Activated CD4-positive, alpha-beta T cell treated with anti-CD3 and anti-CD28 coated beads, Interleukin-2, amount 50 U/mL, for 24 hours (primary cell): ENCODE measurements at regions not wholly inside any gene's neighbourhood (a gene's known extent, or its start where the extent isn't known, plus 50 kb on each side); places are given as distances from the start of the nearest gene placed in this dataset.
"Not testable (repeated sequence)": the region's sequence is repeated elsewhere in the genome, so short reads cannot be mapped to it uniquely, and the experiment has no call there.

Experiments
- DNase-seq, 2 donors: peaks; one replicate each; pipeline ENCODE4 v3.0.0-alpha.2; 2020; ENCODE audit warnings: low read depth in 1 of 2, low spot score in 1 of 2

DNA sequence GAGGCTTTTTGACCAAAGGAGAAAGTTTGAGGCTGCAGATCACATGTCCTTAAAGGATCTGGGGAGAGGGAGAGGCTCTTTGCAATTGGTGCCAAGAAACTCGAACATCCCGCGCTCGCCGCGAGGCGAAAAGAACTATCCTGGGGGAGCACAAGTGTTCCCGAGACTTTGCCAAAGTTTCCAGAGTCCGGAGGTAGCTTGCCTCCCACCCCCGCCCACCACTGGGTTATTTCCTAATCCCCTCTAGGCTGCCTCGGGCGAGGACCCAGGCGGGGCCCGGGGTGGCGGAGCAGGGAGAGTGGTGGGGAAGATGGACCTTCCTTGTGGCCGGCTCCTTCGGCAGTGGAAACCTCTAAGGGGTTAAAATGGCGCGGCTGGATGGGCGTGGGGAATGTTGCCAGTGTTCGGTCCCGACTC lies 114.5 kb downstream of the KCNRG start:
- no peak for DNase-seq

DNA sequence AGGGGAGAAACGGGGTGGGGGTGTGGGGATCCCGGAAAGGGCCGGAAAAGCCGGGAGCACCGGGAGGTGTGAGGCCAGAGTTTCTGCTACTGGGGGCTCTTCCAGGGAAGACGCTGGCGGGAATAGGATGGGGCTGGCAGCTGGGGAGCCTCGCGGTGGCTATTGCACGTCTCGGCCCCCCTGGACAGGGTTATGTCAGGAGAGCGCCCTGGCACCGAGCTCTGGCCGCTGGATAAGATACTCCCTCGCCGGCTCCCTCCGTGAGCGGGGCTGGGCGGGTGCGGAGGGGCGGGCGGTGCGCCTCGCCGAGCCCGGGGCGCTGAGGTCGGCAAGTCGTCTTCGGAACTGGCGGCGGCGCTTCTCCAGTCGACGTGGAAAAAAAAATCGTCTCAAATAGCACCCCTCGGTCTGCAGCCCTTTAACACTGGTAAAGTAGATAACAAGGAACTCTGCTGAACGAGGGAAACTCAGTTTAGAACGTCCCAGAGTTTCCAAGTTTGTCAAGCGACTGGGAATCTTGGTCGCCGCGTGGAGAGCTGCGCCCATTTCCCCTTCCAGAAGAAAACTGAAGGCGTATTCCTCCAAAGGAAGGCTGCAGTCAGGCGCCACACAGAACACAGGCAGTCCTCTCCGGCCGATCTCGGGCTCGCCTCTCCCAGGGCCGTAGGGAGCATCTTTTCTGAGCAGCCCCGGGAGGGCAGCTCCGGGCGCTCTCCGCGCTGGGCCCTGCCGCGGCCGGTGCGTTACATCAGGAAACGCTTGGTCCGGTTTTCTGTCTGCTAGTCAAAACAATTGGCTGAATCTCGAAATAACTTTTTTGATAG lies 115.1 kb downstream of the KCNRG start:
- DNase-seq = no peak

DNA sequence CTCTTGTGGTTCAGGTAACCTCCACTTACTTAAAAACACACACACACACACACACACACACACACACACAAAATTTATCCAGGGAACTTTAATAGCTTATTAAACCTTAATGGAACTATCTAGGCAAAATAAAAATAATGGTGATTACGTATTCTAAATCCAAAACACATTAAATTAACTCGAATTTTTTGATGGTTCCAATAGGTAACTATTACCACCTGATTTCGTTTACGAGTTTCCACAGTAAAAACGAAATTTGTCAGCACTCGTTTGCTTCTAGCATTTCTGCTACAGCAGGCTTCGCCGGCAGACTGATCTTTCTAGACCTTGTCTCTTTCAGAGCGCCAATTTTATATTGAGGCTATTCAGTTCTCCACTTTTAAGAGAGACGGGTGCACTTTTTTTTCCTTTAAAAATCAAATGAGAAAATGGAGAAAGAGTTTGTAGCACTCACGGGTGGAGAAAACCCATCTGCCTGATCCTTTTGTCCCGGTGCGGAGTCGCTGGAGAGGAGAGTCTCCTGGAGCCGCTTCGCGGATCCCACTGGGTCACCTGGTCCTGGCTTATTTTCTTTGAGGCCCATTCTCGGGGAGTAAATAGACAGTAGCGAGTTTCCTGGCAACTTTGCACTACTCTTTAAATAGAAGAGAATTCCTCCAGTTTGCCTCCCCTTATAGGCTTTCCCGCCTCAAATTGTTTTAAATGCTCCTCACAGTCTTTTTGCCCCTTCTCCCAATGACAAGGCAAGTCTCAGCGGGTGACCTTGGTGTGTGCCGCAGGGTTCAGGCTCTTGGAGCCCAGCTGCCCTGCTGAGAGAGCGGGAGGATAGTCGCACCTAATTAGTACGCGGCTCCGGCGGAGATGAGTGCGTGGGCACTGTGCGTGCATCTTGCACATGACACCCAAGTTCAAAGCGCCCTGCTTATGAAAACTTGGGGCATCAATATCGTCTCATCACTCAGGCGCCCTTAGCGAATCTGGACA lies 117.0 kb downstream of the KCNRG start:
- no peak for DNase-seq

DNA sequence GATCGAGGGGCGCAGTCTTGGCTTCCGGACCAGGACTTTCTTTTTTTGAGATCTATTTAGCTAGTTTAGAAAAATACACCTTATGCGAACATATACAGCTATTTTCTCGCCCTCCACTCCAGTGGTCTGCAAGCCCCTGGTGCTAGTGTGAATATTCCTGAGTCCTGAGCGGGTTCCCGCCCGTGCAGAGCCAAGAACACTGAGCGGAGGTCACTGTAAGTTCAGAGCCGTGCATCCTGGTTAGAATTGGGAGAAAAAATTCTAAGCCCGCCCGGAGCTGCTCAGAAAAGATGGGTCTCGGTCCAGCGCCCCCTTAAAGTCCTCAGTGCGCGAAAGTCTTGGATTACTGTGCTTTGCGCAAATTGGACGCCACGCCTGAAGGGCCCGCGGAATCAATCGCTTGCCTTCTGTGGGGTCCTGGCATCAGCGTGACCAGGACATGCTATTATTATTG lies 117.7 kb downstream of the KCNRG start:
- no peak for DNase-seq

GRCh38 chr13:50133358-50133953 lies 118.2 kb downstream of the KCNRG start:
- no peak for DNase-seq

DNA sequence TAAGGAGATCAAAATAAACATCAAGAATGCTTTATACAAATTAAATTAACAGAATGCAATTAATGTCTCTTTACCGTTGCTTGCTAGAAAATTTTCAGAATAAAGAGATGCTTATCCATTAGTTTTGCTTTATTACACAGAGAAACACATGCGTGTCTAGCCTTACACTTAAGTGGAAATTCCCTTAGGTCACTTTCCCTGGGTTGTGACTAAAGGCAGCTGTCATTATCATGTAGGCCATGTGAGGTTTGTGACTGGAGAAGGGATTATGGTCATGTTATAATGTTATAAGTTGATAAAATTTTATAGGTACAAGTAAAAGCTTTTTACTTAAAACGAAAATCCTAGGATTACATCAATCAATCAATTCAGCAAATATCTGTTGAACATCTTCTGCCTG lies 121.0 kb downstream of the KCNRG start:
- DNase-seq = no peak

GRCh38 chr13:50136678-50137077 lies 121.4 kb downstream of the KCNRG start:
- DNase-seq = no peak

GRCh38 chr13:50139435-50139934 lies 124.2 kb downstream of the KCNRG start:
- not testable (repeated sequence) for DNase-seq

- no peak for DNase-seq
Observed at GRCh38 chr13:50140153-50140552, 124.9 kb downstream of the KCNRG start.

- DNase-seq = no peak
Observed at GRCh38 chr13:50140581-50141374, 125.5 kb downstream of the KCNRG start.

GRCh38 chr13:50141375-50141975 lies 126.2 kb downstream of the KCNRG start:
- no peak for DNase-seq

DNA sequence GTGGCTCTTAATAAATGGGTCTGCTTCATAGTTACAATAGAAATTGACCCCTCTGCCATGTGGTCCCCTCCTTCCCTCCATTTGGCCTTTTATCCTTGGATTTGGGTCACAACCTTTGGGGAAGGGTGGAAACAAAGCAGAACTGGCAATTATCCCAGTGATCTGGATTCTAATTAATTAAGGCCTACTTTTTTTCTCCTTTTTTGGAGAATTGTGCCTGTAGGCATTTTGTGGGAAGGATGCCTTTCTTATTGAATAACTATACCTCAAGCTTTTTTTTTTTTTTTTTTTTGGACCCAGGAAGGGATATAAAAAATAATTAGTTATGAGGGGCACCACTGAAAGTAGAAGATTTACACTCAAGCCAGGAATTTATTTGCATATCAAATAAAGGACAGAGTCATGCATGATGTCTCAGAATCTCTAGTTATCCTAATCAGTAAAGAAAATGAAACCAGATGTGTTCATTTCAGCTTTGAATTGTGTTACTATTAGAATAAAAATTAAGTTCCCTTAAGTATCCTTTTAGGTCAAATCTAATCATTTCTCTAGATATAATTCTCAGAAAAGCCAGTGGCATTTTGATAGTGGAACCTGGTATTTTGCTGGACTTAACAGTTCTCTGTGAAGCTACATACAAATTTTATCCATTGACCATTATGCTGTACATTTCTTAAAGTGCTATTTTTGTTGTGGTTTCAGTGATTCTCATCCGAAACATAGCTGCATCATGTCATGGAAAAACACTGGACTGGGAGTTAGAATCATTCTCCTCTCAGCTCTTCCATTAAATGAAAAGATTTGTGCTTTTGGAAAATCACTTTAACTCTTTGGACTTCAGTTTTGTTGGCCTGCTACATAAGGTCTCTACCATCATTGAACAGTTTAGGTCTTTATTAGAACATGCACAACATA lies 129.3 kb downstream of the KCNRG start:
- no peak for DNase-seq

DNA sequence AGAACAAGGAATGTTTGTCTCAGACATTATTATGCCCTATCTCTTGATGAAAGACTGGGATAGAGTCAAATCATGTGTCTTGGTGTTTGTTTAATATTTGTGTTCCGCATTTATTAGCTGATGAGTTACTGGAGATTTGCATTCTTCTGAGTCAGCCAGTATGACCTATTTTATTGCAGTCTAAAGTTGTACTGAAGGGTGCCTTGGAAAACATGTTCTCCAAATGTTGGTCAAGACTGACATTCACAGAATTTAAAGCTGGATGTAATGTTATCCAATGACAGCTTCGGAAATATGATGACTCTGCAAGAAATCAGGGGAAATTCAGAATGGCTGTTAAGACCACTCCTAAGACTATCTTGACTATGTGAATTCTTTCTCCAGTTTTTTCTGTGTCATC lies 134.0 kb downstream of the KCNRG start:
- DNase-seq = no peak

DNA sequence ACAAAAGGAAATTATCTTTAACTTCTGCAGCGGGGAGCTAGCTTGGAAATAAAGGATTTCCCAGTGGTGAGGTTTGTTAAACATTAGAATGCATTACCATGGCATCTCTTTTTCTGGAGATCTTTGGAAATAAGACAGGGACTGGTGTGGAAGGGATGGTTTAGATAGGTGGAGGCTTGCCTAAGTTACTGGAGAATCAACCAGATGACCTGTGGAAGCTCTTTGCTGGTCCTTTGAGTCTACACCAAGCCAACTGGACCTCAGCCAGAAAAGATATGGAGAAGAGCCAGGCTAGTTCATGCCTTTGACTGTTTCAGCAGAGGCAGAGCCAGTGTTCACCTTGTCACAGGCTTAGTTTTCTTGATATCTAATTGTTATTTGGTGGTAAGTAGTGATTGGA lies 134.7 kb downstream of the KCNRG start:
- DNase-seq = no peak

- DNase-seq = no peak
Observed at GRCh38 chr13:50152224-50152623, 137.0 kb downstream of the KCNRG start.

- no peak for DNase-seq
Observed at GRCh38 chr13:50152655-50153309, 137.5 kb downstream of the KCNRG start.

GRCh38 chr13:50153401-50153800 lies 138.2 kb downstream of the KCNRG start:
- no peak for DNase-seq

DNA sequence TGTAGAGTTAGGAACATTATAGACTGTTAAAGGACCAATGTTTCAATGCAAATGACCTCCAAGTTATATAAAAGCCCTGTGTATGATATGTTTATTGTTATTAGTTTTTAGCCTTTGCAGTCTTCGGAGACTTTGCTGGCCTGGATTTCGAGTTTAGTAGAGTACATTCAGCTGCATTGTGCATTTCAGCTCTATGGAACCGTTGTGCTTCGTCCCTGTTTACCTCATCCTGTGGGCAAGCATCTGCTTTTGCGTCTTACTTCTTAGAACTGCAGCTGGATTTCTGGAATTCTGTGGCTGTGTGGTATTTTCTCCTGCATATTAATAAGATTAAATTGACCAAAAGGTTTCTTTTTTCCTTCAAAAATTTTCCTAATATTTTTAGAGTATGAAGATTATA lies 138.6 kb downstream of the KCNRG start:
- DNase-seq = no peak

GRCh38 chr13:50154697-50155096 lies 139.5 kb downstream of the KCNRG start:
- DNase-seq = no peak
